ENCODE measurements at regions not wholly inside any gene's neighbourhood (a gene's known extent, or its start where the extent isn't known, plus 50 kb on each side); places are given as distances from the start of the nearest gene placed in this dataset.

DNA sequence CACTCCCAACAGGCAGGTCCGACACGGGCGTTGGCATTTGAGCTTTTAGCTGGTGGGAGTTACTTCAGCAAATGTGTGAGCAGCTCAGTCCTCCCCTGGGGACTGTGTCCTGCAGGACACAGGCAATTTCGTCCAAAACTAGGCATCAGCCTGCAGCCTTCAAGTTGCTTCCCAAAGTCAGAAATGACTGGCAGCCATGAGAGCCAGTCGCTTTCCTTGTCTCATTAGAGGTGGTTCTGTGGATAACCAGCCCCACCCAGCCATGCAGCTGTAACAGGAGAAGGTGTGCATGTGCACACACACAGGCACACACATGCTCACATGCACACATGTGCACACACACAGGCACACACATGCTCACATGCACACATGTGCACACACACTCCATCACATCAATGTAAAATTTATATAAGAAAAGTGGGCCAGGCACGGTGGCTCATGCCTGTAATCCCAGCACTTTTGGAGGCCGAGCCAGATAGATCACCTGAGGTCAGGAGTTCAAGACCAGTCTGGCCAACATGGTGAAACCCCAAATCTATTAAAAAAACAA is 138.8 kb upstream of the TCERG1L start:
- ChIA-PET POLR2A (no interaction called here), CTCF (no interaction called here)
- intact Hi-C loops (cut with micrococcal nuclease) (loop anchor here (10.0 kb wide), 1 partner anchor 425 kb away; no protein-coding TSS in a partner anchor), dilution Hi-C loops (cut with MboI; ENCODE audit: extremely low pct_ligation_motif_present, low sequenced_read_pairs) (no loop called here)
- no peaks in the 10 kb centered on the region for H4K20me1 ChIP-seq (replicated peaks; ENCODE audit: control insufficient read depth, extremely low read depth, insufficient read depth, low read length)
- H3K9me1 ChIP-seq (replicated peaks; ENCODE audit: control insufficient read depth, extremely low read depth, insufficient read depth, low read length): no peaks in the 10 kb centered on the region
- H3K4me2 ChIP-seq (ENCODE audit: insufficient read depth, low read length): no peak overlapping the region
- H2AFZ ChIP-seq (ENCODE audit: low read depth, low read length): no peak overlapping the region
- no peak for TF ChIP-seq FOS (IDR thresholded peaks at IDR 0.05; ENCODE audit: borderline replicate concordance, insufficient read depth, low read length)
- no peaks in the 10 kb centered on the region for H3K36me3 ChIP-seq (ENCODE audit: control insufficient read depth in 2 of 2, extremely low read depth in 1 of 2, insufficient read depth in 2 of 2, low read length in 2 of 2)
- no peaks in the 10 kb centered on the region for H3K4me1 ChIP-seq (ENCODE audit: control insufficient read depth, extremely low read depth, insufficient read depth, low read length)
- FAIRE-seq: no peak
- H3K27ac ChIP-seq (ENCODE audit: insufficient read depth, low read depth, low read length): no peak overlapping the region
- DNase-seq (ENCODE audit: low read depth, low spot score): no peak
- no peak overlapping the region for H3K4me3 ChIP-seq (replicated peaks in 1 of 3; ENCODE audit: insufficient read depth in 1 of 3, low read depth in 1 of 3, low read length in 3 of 3)
- H3K79me2 ChIP-seq (ENCODE audit: control insufficient read depth, insufficient read depth, low read length): no peaks in the 10 kb centered on the region
- peaks cover 4% of the 10 kb centered on the region for H3K9me3 ChIP-seq (replicated peaks; ENCODE audit: control insufficient read depth, insufficient read depth, low read length)
- BruUV-seq (replicated peaks): no TSS peak
- H3K27me3 ChIP-seq (ENCODE audit: control insufficient read depth in 2 of 2, insufficient read depth in 2 of 2, low read length in 2 of 2): no peaks in the 10 kb centered on the region
- H3K9ac ChIP-seq (replicated peaks; ENCODE audit: extremely low read depth, insufficient read depth, low read length): no peak overlapping the region

DNA sequence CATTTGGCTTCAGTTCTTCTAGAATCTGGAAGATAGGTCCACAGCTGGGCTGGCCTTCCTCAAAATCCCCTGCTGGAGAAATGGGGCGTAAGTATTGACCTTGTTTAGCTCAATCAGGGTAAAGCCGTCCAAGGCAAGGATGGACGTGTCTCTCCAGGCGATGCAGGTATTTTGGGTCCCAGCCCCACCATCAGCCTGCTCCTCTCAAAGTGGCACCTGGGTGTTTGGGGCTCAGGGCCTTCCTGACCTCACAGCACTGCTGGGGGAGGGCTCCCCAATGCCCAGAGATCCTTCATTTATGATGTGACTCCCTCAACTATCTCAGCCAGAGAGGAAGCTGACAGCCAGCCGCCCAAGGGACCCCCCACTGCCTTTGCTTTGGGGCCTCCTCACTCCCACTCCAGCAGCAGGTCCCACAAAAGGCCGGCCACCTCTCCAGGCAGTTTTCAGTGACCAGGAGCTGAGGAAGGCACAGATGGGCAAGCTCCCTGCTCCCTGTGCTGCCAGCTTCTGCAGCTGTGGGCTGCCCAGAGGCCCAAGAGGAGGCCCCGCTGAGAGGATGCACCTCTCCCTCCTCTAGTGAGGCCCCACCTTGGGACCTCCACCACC is 140.0 kb upstream of the TCERG1L start:
- Histone ChIP-seq H4K20me1 (replicated peaks; ENCODE audit: control insufficient read depth, extremely low read depth, insufficient read depth, low read length) (no peaks in the 10 kb centered on the region), H3K4me3 (replicated peaks in 1 of 3; ENCODE audit: insufficient read depth in 1 of 3, low read depth in 1 of 3, low read length in 3 of 3) (no peak overlapping the region), H3K9ac (replicated peaks; ENCODE audit: extremely low read depth, insufficient read depth, low read length) (no peak overlapping the region), H3K36me3 (ENCODE audit: control insufficient read depth in 2 of 2, extremely low read depth in 1 of 2, insufficient read depth in 2 of 2, low read length in 2 of 2) (no peaks in the 10 kb centered on the region), H2AFZ (ENCODE audit: low read depth, low read length) (no peak overlapping the region), H3K4me1 (ENCODE audit: control insufficient read depth, extremely low read depth, insufficient read depth, low read length) (no peaks in the 10 kb centered on the region), H3K27ac (ENCODE audit: insufficient read depth, low read depth, low read length) (no peak overlapping the region), H3K79me2 (ENCODE audit: control insufficient read depth, insufficient read depth, low read length) (no peaks in the 10 kb centered on the region), H3K27me3 (ENCODE audit: control insufficient read depth in 2 of 2, insufficient read depth in 2 of 2, low read length in 2 of 2) (no peaks in the 10 kb centered on the region), H3K9me1 (replicated peaks; ENCODE audit: control insufficient read depth, extremely low read depth, insufficient read depth, low read length) (no peaks in the 10 kb centered on the region), H3K4me2 (ENCODE audit: insufficient read depth, low read length) (no peak overlapping the region), H3K9me3 (replicated peaks; ENCODE audit: control insufficient read depth, insufficient read depth, low read length) (no peaks in the 10 kb centered on the region)
- dilution Hi-C loops (cut with MboI; ENCODE audit: extremely low pct_ligation_motif_present, low sequenced_read_pairs): no loop called here
- intact Hi-C loops (cut with micrococcal nuclease): loop anchor here (10.0 kb wide), 1 partner anchor 423 kb away; no protein-coding TSS in a partner anchor
- DNase-seq (ENCODE audit: low read depth, low spot score) (no peak), FAIRE-seq (no peak)
- TF ChIP-seq POLR2AphosphoS5 (IDR thresholded peaks at IDR 0.05; ENCODE audit: insufficient read depth, low read depth, low read length) (no peak), MAX (IDR thresholded peaks at IDR 0.05; ENCODE audit: insufficient read depth, insufficient read length) (no peak), EZH2 (IDR thresholded peaks at IDR 0.05; ENCODE audit: borderline replicate concordance, low read depth, low read length, severe bottlenecking) (no peak), FOS (IDR thresholded peaks at IDR 0.05; ENCODE audit: borderline replicate concordance, insufficient read depth, low read length) (no peak), JUN (IDR thresholded peaks at IDR 0.05; ENCODE audit: borderline replicate concordance, insufficient read depth, insufficient read length, low read depth) (no peak), POLR2A (IDR thresholded peaks at IDR 0.05; ENCODE audit: low read depth, low read length) (no peak), GATA2 (IDR thresholded peaks at IDR 0.05; ENCODE audit: insufficient read depth, insufficient read length, low read depth, low read length) (no peak)
- TF ChIP-seq, protein P1, sequence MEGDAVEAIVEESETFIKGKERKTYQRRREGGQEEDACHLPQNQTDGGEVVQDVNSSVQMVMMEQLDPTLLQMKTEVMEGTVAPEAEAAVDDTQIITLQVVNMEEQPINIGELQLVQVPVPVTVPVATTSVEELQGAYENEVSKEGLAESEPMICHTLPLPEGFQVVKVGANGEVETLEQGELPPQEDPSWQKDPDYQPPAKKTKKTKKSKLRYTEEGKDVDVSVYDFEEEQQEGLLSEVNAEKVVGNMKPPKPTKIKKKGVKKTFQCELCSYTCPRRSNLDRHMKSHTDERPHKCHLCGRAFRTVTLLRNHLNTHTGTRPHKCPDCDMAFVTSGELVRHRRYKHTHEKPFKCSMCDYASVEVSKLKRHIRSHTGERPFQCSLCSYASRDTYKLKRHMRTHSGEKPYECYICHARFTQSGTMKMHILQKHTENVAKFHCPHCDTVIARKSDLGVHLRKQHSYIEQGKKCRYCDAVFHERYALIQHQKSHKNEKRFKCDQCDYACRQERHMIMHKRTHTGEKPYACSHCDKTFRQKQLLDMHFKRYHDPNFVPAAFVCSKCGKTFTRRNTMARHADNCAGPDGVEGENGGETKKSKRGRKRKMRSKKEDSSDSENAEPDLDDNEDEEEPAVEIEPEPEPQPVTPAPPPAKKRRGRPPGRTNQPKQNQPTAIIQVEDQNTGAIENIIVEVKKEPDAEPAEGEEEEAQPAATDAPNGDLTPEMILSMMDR (IDR thresholded peaks at IDR 0.05; ENCODE audit: extremely low read depth in 1 of 2, insufficient read depth in 1 of 2, low read depth in 1 of 2, low read length in 2 of 2): no peak
- no TSS peak for BruUV-seq (replicated peaks)
- POLR2A ChIA-PET: no interaction called here
- CTCF ChIA-PET: no interaction called here
